Activated naive CD4-positive, alpha-beta T cell treated with Interleukin-2 at 50 U/mL for 16 hours (primary cell): ENCODE measurements at regions not wholly inside any gene's neighbourhood (a gene's known extent, or its start where the extent isn't known, plus 50 kb on each side); places are given as distances from the start of the nearest gene placed in this dataset.
"Not testable (repeated sequence)": the region's sequence is repeated elsewhere in the genome, so short reads cannot be mapped to it uniquely, and the experiment has no call there.

Experiments used
- DNase-seq: peaks from one replicate; pipeline ENCODE4 v3.0.0-alpha.2; 2020

GRCh38 chr3:159280386-159281191 lies 478.7 kb downstream of the MFSD1 start:
- DNase-seq, result no peak

GRCh38 chr3:159293493-159293892 lies 491.6 kb downstream of the MFSD1 start:
- no peak for DNase-seq

- no peak for DNase-seq
Measured at GRCh38 chr3:159301961-159302360, 500.1 kb downstream of the MFSD1 start.

- DNase-seq, result no peak
Measured at GRCh38 chr3:159305017-159305416, 503.2 kb downstream of the MFSD1 start.

GRCh38 chr3:159316706-159317105 lies 514.9 kb downstream of the MFSD1 start:
- not testable (repeated sequence) for DNase-seq

GRCh38 chr3:159319156-159319555 lies 517.3 kb downstream of the MFSD1 start:
- no peak for DNase-seq

GRCh38 chr3:159322322-159322939 lies 520.6 kb downstream of the MFSD1 start:
- no peak for DNase-seq

- no peak for DNase-seq
Measured at GRCh38 chr3:159323848-159324247, 522.0 kb downstream of the MFSD1 start.

- no peak for DNase-seq
Measured at GRCh38 chr3:159326998-159327397, 525.1 kb downstream of the MFSD1 start.

- DNase-seq, result no peak
Measured at GRCh38 chr3:159332535-159333099, 530.8 kb downstream of the MFSD1 start.

- no peak for DNase-seq
Measured at GRCh38 chr3:159339131-159339530, 537.3 kb downstream of the MFSD1 start.

- no peak for DNase-seq
Measured at GRCh38 chr3:159340877-159341500, 539.1 kb downstream of the MFSD1 start.

- no peak for DNase-seq
Measured at GRCh38 chr3:159346271-159346903, 544.5 kb downstream of the MFSD1 start.

GRCh38 chr3:159348431-159348830 lies 546.6 kb downstream of the MFSD1 start:
- DNase-seq, result no peak

GRCh38 chr3:159356606-159357005 lies 554.8 kb downstream of the MFSD1 start:
- no peak for DNase-seq

- DNase-seq, result no peak
Measured at GRCh38 chr3:159364511-159364910, 562.7 kb downstream of the MFSD1 start.

GRCh38 chr3:159366476-159366875 lies 564.6 kb downstream of the MFSD1 start:
- DNase-seq, result no peak

GRCh38 chr3:159371961-159372360 lies 570.1 kb downstream of the MFSD1 start:
- DNase-seq, result no peak

GRCh38 chr3:159378396-159379194 lies 576.7 kb downstream of the MFSD1 start:
- DNase-seq, result no peak

- no peak for DNase-seq
Measured at GRCh38 chr3:159380891-159381290, 579.0 kb downstream of the MFSD1 start.

GRCh38 chr3:159390656-159391212 lies 588.9 kb downstream of the MFSD1 start:
- no peak for DNase-seq

- DNase-seq, result not testable (repeated sequence)
Measured at GRCh38 chr3:159397683-159398082, 591.0 kb upstream of the IL12A start.
